Naive thymus-derived CD8-positive, alpha-beta T cell (primary cell): ENCODE measurements at regions not wholly inside any gene's neighbourhood (a gene's known extent, or its start where the extent isn't known, plus 50 kb on each side); places are given as distances from the start of the nearest gene placed in this dataset.
"Not testable (repeated sequence)": the region's sequence is repeated elsewhere in the genome, so short reads cannot be mapped to it uniquely, and the experiment has no call there.

Experiments used
- ATAC-seq, 2 donors: fragments of 150-1000 bp; cut with Tn5 transposase in 1 of 2; sonication (Bioruptor Pico), chemical (Tn5 transposase) in 1 of 2; 1 replicate in 1 of 2; 2 replicates in 1 of 2; pipeline ENCODE4 v1.10.0; 2021; ENCODE audit warnings: mild to moderate bottlenecking in 2 of 2, moderate library complexity in 2 of 2
- POLR2A ChIA-PET: fragments of 350-600 bp; sonication (Branson Sonifier 250); formaldehyde crosslinking; loops from one replicate; lab custom pipeline; 2021; ENCODE audit warnings: antibody characterized with exemption; lab: Charles Lee
- DNase-seq, 10 donors: peaks; one replicate each; pipeline versions ENCODE4 v3.0.0 to v3.0.0-alpha.2; 2020 to 2022
- H3K27ac Mint-ChIP-seq, 10 donors: one replicate each; pipeline ENCODE4 v1.8.0; 2020 to 2022; ENCODE audit warnings: mild to moderate bottlenecking in 10 of 10, mixed read lengths in 10 of 10, moderate library complexity in 4 of 10, inconsistent platforms in 1 of 10
- H3K27me3 Mint-ChIP-seq, 5 donors: one replicate each; pipeline ENCODE4 v1.8.0; 2021 to 2022; ENCODE audit warnings: mixed read lengths in 5 of 5
- H3K36me3 Mint-ChIP-seq, 3 donors: one replicate each; pipeline ENCODE4 v1.8.0; 2020 to 2022; ENCODE audit warnings: mixed read lengths in 3 of 3, mild to moderate bottlenecking in 2 of 3, inconsistent platforms in 1 of 3
- H3K4me1 Mint-ChIP-seq, 4 donors: one replicate each; pipeline ENCODE4 v1.8.0; 2021 to 2022; ENCODE audit warnings: mixed read lengths in 4 of 4
- H3K4me3 Mint-ChIP-seq, 10 donors: one replicate each; pipeline ENCODE4 v1.8.0; 2020 to 2022; ENCODE audit warnings: mild to moderate bottlenecking in 10 of 10, mixed read lengths in 10 of 10, moderate library complexity in 6 of 10, inconsistent platforms in 1 of 10
- H3K9me3 Mint-ChIP-seq, 9 donors: one replicate each; pipeline ENCODE4 v1.8.0; 2020 to 2022; ENCODE audit warnings: mixed read lengths in 9 of 9, mild to moderate bottlenecking in 3 of 9, inconsistent platforms in 1 of 9, moderate library complexity in 1 of 9

DNA sequence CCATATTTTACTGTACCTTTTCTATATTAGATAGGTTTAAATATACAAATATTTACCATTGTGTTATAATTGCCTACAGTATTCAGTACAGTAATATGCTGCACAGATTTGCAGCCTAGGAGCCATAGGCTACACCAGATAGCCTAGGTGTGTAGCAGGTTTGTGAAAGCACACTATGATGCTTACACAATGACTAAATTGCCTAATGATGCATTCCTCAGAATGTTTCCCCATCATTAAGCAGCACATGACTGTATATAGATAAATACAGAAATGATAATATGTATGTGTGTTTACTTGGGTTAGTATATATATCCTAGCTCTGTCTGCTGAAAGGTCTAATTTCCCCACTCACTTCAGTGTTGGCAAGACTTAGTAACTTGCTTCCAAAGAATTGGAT is 65.8 kb downstream of the MYL3 start:
- peaks cover 21 to 58% (median 24%) of the 10 kb centered on the region in 5 donors for H3K27me3 Mint-ChIP-seq
- DNase-seq (no peak), ATAC-seq (no peak)
- no peaks in the 10 kb centered on the region for H3K4me1 Mint-ChIP-seq
- peaks cover 0 to 11% (median 9%) of the 10 kb centered on the region in 3 donors for H3K36me3 Mint-ChIP-seq
- POLR2A ChIA-PET = no interaction called here
- no peak overlapping the region for H3K4me3 Mint-ChIP-seq
- H3K9me3 Mint-ChIP-seq = peaks cover 0 to 16% (median 2%) of the 10 kb centered on the region in 9 donors
- H3K27ac Mint-ChIP-seq = no peak overlapping the region

DNA sequence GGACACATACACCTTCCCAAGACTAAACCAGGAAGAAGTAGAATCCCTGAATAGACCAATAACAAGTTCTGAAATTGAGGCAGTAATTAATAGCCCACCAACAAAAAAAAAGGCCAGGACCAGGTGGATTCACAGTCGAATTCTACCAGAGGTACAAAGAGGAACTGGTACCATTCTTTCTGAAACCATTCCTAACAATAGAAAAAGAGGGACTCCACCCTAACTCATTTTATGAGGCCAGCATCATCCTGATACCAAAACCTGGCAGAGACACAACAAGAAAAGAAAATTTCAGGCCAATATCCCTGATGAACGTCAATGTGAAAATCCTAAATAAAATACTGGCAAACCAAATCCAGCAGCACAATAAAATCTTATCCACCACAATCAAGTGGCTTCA is 69.9 kb downstream of the MYL3 start:
- POLR2A ChIA-PET, DNase-seq, H3K4me1 Mint-ChIP-seq, ATAC-seq, H3K4me3 Mint-ChIP-seq, H3K27ac Mint-ChIP-seq: not testable (repeated sequence)
- peaks cover 26 to 75% (median 43%) of the 10 kb centered on the region in 5 donors for H3K27me3 Mint-ChIP-seq
- H3K36me3 Mint-ChIP-seq = peaks cover 0 to 13% (median 10%) of the 10 kb centered on the region in 3 donors
- H3K9me3 Mint-ChIP-seq = peaks cover 0 to 16% (median 0%) of the 10 kb centered on the region in 9 donors

DNA sequence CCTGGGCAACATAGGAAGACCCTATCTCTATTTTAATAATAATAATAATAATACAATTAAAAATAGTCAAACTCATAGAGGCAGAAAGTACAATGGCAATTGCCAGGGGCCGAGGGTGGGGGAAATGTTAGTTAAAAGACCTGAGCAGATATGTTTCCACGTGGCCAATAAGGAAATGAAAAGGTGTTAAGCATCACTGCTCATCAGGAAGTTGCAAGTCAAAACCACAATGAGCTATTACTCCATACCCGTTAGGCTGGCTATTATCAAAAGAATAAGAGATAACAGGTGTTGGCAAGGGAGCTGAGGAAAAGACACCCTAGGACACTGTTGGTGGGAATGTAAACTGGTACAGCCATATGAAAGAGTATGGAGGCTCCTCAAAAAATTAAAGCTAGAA is 60.4 kb upstream of the PRSS50 start:
- Mint-ChIP-seq H3K36me3 (peaks cover 0 to 6% (median 6%) of the 10 kb centered on the region in 3 donors), H3K27me3 (peaks cover 0 to 10% (median 8%) of the 10 kb centered on the region in 5 donors), H3K4me1 (peaks cover 0 to 5% (median 0%) of the 10 kb centered on the region in 4 donors), H3K9me3 (peaks cover 0 to 26% (median 10%) of the 10 kb centered on the region in 9 donors), H3K4me3 (no peak overlapping the region), H3K27ac (no peak overlapping the region)
- POLR2A ChIA-PET = no interaction called here
- DNase-seq = no peak
- ATAC-seq = no peak

DNA sequence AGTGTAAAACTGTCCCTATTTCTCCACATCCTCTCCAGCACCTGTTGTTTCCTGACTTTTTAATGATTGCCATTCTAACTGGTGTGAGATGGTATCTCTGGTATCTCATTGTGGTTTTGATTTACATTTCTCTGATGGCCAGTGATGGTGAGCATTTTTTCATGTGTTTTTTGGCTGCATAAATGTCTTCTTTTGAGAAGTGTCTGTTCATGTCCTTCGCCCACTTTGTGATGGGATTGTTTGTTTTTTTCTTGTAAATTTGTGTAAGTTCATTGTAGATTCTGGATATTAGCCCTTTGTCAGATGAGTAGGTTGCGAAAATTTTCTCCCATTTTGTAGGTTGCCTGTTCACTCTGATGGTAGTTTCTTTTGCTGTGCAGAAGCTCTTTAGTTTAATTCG is 54.8 kb upstream of the PRSS50 start:
- H3K4me1 Mint-ChIP-seq, H3K4me3 Mint-ChIP-seq, ATAC-seq, DNase-seq, POLR2A ChIA-PET, H3K27ac Mint-ChIP-seq: not testable (repeated sequence)
- H3K36me3 Mint-ChIP-seq = peaks cover 0 to 14% (median 4%) of the 10 kb centered on the region in 3 donors
- H3K27me3 Mint-ChIP-seq = peaks cover 0 to 10% (median 4%) of the 10 kb centered on the region in 5 donors
- peaks cover 9 to 53% (median 27%) of the 10 kb centered on the region in 9 donors for H3K9me3 Mint-ChIP-seq

DNA sequence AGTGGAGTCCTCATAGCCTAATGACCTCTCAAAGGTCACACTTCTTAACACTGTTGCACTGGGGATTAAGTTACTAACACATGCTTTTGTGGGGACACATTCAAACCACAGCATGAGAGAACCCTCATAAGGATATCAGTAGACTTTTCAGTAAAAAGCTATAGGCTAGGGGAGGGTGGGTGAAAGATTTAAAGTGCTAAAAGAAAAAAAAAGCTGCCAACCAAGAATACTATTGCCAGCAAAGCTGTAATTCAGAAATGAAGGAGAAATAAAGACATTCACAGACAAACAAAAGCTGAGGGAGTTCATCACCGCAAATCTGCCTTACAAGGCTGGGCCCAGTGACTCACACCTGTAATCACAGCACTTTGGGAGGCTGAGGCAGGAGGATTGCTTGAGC is 50.4 kb upstream of the PRSS50 start:
- ATAC-seq (no peak), DNase-seq (no peak)
- Mint-ChIP-seq H3K4me1 (no peaks in the 10 kb centered on the region), H3K4me3 (no peak overlapping the region), H3K27ac (no peak overlapping the region), H3K36me3 (peaks cover 0 to 30% (median 17%) of the 10 kb centered on the region in 3 donors), H3K9me3 (peaks cover 20 to 82% (median 42%) of the 10 kb centered on the region in 9 donors), H3K27me3 (peaks cover 2 to 6% (median 4%) of the 10 kb centered on the region in 5 donors)
- POLR2A ChIA-PET = no interaction called here
